HEK293 (cell line): ENCODE measurements at regions not wholly inside any gene's neighbourhood (a gene's known extent, or its start where the extent isn't known, plus 50 kb on each side); places are given as distances from the start of the nearest gene placed in this dataset.

Experiments used
- CTCF ChIA-PET: fragments of 350-600 bp; formaldehyde crosslinking; extraction: SDS; loops from one replicate; lab custom pipeline; 2021; ENCODE audit warnings: antibody characterized with exemption; lab: Yijun Ruan, JAX
- POLR2A ChIA-PET: fragments of 300-600 bp; formaldehyde crosslinking; extraction: SDS; loops from one replicate; lab custom pipeline; 2020; ENCODE audit warnings: antibody characterized with exemption, inconsistent platforms; lab: Yijun Ruan, JAX
- H3K27ac ChIP-seq: fragments of 200-500 bp; sonication (Bioruptor generic); 2 replicates; pipeline ENCODE4 v1.5.1; 2014; ENCODE audit warnings: low read depth, low read length, control low read depth, inconsistent platforms; ENCODE audit errors: extremely low read depth
- H3K36me3 ChIP-seq, 2 experiments: fragments of 200-500 bp in 1 of 2; sonication (Bioruptor generic) in 1 of 2; 1 replicate in 1 of 2; 2 replicates in 1 of 2; pipeline ENCODE4 v1.5.1; 2014 to 2017; ENCODE audit warnings: inconsistent platforms in 2 of 2, low read length in 2 of 2; ENCODE audit not compliant: control insufficient read depth in 2 of 2, insufficient read depth in 1 of 2
- H3K4me1 ChIP-seq: fragments of 200-500 bp; sonication (Bioruptor generic); 2 replicates; pipeline ENCODE4 v1.5.1; 2014; ENCODE audit warnings: mild to moderate bottlenecking, low read length, inconsistent platforms; ENCODE audit not compliant: control insufficient read depth, insufficient read depth
- H3K4me3 ChIP-seq: 2 replicates; pipeline ENCODE4 v1.5.1; 2011; ENCODE audit warnings: low read depth, mild to moderate bottlenecking, control low read depth, low read length, moderate library complexity
- H3K9me3 ChIP-seq: fragments of 200-500 bp; sonication (Bioruptor generic); 2 replicates; pipeline ENCODE4 v1.5.1; 2014; ENCODE audit warnings: low read depth, low read length, inconsistent platforms; ENCODE audit not compliant: control insufficient read depth, insufficient read depth
- KLF17 ChIP-seq: fragments of 450-650 bp; formaldehyde crosslinking; IDR thresholded peaks from 2 replicates; pipeline ENCODE4 v1.5.1; 2016; ENCODE audit warnings: missing biosample characterization, missing genetic modification characterization
- TRIM28 ChIP-seq: IDR thresholded peaks from 2 replicates; pipeline ENCODE4 v1.6.1; 2011; ENCODE audit warnings: low read length, control low read depth, borderline replicate concordance
- TSHZ1 ChIP-seq: fragments of 450-650 bp; formaldehyde crosslinking; IDR thresholded peaks from 2 replicates; pipeline ENCODE4 v1.5.1; 2016; ENCODE audit warnings: missing biosample characterization, missing genetic modification characterization, borderline replicate concordance
- YY1 ChIP-seq: fragments of 450-650 bp; formaldehyde crosslinking; IDR thresholded peaks from 2 replicates; pipeline ENCODE4 v1.5.1; 2018; ENCODE audit warnings: missing biosample characterization, missing genetic modification characterization
- ZBTB6 ChIP-seq: fragments of 450-650 bp; formaldehyde crosslinking; IDR thresholded peaks from 2 replicates; pipeline ENCODE4 v1.5.1; 2017; ENCODE audit warnings: missing biosample characterization, missing genetic modification characterization
- ZFP41 ChIP-seq: fragments of 450-650 bp; formaldehyde crosslinking; IDR thresholded peaks from 2 replicates; pipeline ENCODE4 v1.5.1; 2016; ENCODE audit warnings: missing biosample characterization, missing genetic modification characterization, borderline replicate concordance
- ZFP69B ChIP-seq: fragments of 450-650 bp; formaldehyde crosslinking; IDR thresholded peaks from 2 replicates; pipeline ENCODE4 v1.5.1; 2016; ENCODE audit warnings: missing biosample characterization, missing genetic modification characterization
- ZNF114 ChIP-seq: fragments of 450-650 bp; formaldehyde crosslinking; IDR thresholded peaks from 2 replicates; pipeline ENCODE4 v1.5.0; 2017; ENCODE audit warnings: missing biosample characterization, missing genetic modification characterization
- ZNF157 ChIP-seq: fragments of 450-650 bp; formaldehyde crosslinking; IDR thresholded peaks from 2 replicates; pipeline ENCODE4 v1.5.1; 2016; ENCODE audit warnings: missing biosample characterization, missing genetic modification characterization
- ZNF302 ChIP-seq: fragments of 450-650 bp; formaldehyde crosslinking; IDR thresholded peaks from 2 replicates; pipeline ENCODE4 v1.5.1; 2016; ENCODE audit warnings: missing biosample characterization, missing genetic modification characterization, low read depth
- ZNF324 ChIP-seq: fragments of 450-650 bp; formaldehyde crosslinking; IDR thresholded peaks from 2 replicates; pipeline ENCODE4 v1.5.1; 2016; ENCODE audit warnings: missing biosample characterization, missing genetic modification characterization
- ZNF398 ChIP-seq: fragments of 450-650 bp; formaldehyde crosslinking; IDR thresholded peaks from 2 replicates; pipeline ENCODE4 v1.5.1; 2017; ENCODE audit warnings: missing biosample characterization, missing genetic modification characterization
- ZNF510 ChIP-seq: fragments of 450-650 bp; formaldehyde crosslinking; IDR thresholded peaks from 2 replicates; pipeline ENCODE4 v1.5.1; 2018; ENCODE audit warnings: mild to moderate bottlenecking, missing genetic modification characterization, missing biosample characterization; ENCODE audit not compliant: insufficient replicate concordance
- ZNF610 ChIP-seq: fragments of 450-650 bp; formaldehyde crosslinking; IDR thresholded peaks from 2 replicates; pipeline ENCODE4 v1.5.1; 2016; ENCODE audit warnings: missing biosample characterization, missing genetic modification characterization, borderline replicate concordance
- ZNF626 ChIP-seq: fragments of 450-650 bp; sonication (Bioruptor Pico); formaldehyde crosslinking; IDR thresholded peaks from 2 replicates; pipeline ENCODE4 v1.5.1; 2018; ENCODE audit warnings: missing biosample characterization, missing genetic modification characterization, inconsistent platforms
- ZNF777 ChIP-seq: fragments of 450-650 bp; formaldehyde crosslinking; IDR thresholded peaks from 2 replicates; pipeline ENCODE4 v1.5.1; 2017; ENCODE audit warnings: missing biosample characterization, missing genetic modification characterization, borderline replicate concordance
- ZNF843 ChIP-seq: fragments of 450-650 bp; formaldehyde crosslinking; IDR thresholded peaks from 2 replicates; pipeline ENCODE4 v1.5.1; 2016; ENCODE audit warnings: missing biosample characterization, missing genetic modification characterization

- TF ChIP-seq KLF17: no peak
- no peak for TF ChIP-seq ZNF843 (tag by site-specific recombination)
- no peak for TF ChIP-seq ZBTB6 (tag by site-specific recombination)
- no peak for TF ChIP-seq YY1 (tag by site-specific recombination)
- TF ChIP-seq, all 188 proteins: peak for 0
Observed at GRCh38 chr11:109998921-109999320, 94.3 kb upstream of the ZC3H12C start (continued).

- POLR2A ChIA-PET: no interaction called here
- no peak overlapping the region for H3K27ac ChIP-seq
Observed at GRCh38 chr11:110000031-110000502, 93.1 kb upstream of the ZC3H12C start.

GRCh38 chr11:110000850-110001249, 92.3 kb upstream of the ZC3H12C start:
- TF ChIP-seq ZFP41 (no peak), ZNF610 (tag by site-specific recombination) (no peak), ZNF510 (tag by site-specific recombination) (no peak), ZNF398 (tag by site-specific recombination) (no peak), TRIM28 (no peak), YY1 (tag by site-specific recombination) (no peak), ZFP69B (no peak)
- ChIA-PET POLR2A (no interaction called here), CTCF (no interaction called here)
- Histone ChIP-seq H3K27ac (no peak overlapping the region), H3K4me1 (no peaks in the 10 kb centered on the region), H3K36me3 (no peaks in the 10 kb centered on the region), H3K9me3 (no peaks in the 10 kb centered on the region), H3K4me3 (no peak overlapping the region)

More at GRCh38 chr11:110000031-110000502, 93.1 kb upstream of the ZC3H12C start:
- H3K4me1 ChIP-seq: no peaks in the 10 kb centered on the region
- CTCF ChIA-PET: interaction anchor here (1.2 kb wide), 1 partner anchor 31 kb away, joined by 3 read pairs; no protein-coding TSS in a partner anchor
- H3K36me3 ChIP-seq: no peaks in the 10 kb centered on the region
- TF ChIP-seq ZNF114 (tag by site-specific recombination) (no peak), ZNF302 (tag by site-specific recombination) (no peak), ZNF626 (no peak), TSHZ1 (no peak), ZNF777 (tag by site-specific recombination) (no peak), ZNF157 (tag by site-specific recombination) (no peak), ZNF324 (tag by site-specific recombination) (no peak)
- no peaks in the 10 kb centered on the region for H3K9me3 ChIP-seq
- H3K4me3 ChIP-seq: no peak overlapping the region
